GM23248 (cell line): ENCODE measurements at regions not wholly inside any gene's neighbourhood (a gene's known extent, or its start where the extent isn't known, plus 50 kb on each side); places are given as distances from the start of the nearest gene placed in this dataset.

ENCODE experiments used
- EZH2 ChIP-seq: fragments of 200-600 bp; sonication (generic); IDR thresholded peaks from 2 replicates; pipeline ENCODE4 v1.6.1; 2018; ENCODE audit warnings: antibody characterized with exemption, mild to moderate bottlenecking; ENCODE audit not compliant: insufficient read depth, poor library complexity, severe bottlenecking
- EZH2phosphoT487 ChIP-seq: fragments of 200-600 bp; sonication (generic); IDR thresholded peaks from 2 replicates; pipeline ENCODE4 v1.6.1; 2018; ENCODE audit warnings: antibody characterized with exemption, moderate library complexity, mild to moderate bottlenecking, low read depth; ENCODE audit not compliant: insufficient read depth

- TF ChIP-seq EZH2: no peak
- TF ChIP-seq EZH2phosphoT487: no peak
These were observed 384.5 kb upstream of the C1orf87 start for GRCh38 chr1:60458111-60458510.
